ENCODE measurements at regions not wholly inside any gene's neighbourhood (a gene's known extent, or its start where the extent isn't known, plus 50 kb on each side); places are given as distances from the start of the nearest gene placed in this dataset.

DNA sequence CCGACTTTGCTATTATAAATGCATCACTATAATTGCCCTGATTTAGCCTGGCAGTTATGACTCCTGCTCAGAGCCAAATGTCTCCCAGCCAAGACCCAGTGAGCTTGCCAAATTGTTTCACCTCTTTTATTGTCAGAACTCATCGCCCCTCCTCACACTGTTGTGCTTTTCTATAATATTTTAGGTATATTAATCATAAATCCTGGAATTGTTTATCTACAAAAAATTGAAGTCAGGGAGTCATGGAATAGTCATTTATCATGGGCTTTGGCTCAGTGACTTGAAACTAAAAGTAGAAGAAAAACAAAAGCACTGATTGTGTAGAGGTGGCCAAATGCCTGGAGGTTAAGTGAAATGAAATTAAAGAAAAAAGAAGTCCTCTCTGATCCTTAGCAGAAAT, 85.6 kb downstream of the PFDN4 start:
- no peaks in the 10 kb centered on the region for H3K27me3 ChIP-seq
- H3K9me3 ChIP-seq = no peaks in the 10 kb centered on the region
- H3K27ac ChIP-seq = no peak overlapping the region
- TF ChIP-seq, protein P1, sequence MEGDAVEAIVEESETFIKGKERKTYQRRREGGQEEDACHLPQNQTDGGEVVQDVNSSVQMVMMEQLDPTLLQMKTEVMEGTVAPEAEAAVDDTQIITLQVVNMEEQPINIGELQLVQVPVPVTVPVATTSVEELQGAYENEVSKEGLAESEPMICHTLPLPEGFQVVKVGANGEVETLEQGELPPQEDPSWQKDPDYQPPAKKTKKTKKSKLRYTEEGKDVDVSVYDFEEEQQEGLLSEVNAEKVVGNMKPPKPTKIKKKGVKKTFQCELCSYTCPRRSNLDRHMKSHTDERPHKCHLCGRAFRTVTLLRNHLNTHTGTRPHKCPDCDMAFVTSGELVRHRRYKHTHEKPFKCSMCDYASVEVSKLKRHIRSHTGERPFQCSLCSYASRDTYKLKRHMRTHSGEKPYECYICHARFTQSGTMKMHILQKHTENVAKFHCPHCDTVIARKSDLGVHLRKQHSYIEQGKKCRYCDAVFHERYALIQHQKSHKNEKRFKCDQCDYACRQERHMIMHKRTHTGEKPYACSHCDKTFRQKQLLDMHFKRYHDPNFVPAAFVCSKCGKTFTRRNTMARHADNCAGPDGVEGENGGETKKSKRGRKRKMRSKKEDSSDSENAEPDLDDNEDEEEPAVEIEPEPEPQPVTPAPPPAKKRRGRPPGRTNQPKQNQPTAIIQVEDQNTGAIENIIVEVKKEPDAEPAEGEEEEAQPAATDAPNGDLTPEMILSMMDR (IDR thresholded peaks at IDR 0.05) = no peak
- ATAC-seq (no peak), DNase-seq (peak in 1 of 4 donors; percentile 12)
- no peak overlapping the region for H3K4me3 ChIP-seq
- intact Hi-C loops (cut with DNase I) = no loop called here
- H3K36me3 ChIP-seq = no peaks in the 10 kb centered on the region
- H3K4me1 ChIP-seq = no peaks in the 10 kb centered on the region

GRCh38 chr20:54294094-54294493, 86.2 kb downstream of the PFDN4 start:
- ATAC-seq (no peak), DNase-seq (no peak)
- intact Hi-C loops (cut with DNase I) = no loop called here
- H3K9me3 ChIP-seq = no peaks in the 10 kb centered on the region
- H3K4me3 ChIP-seq = no peak overlapping the region
- TF ChIP-seq, protein P1 (IDR thresholded peaks at IDR 0.05) = no peak
- no peaks in the 10 kb centered on the region for H3K36me3 ChIP-seq
- H3K27me3 ChIP-seq = no peaks in the 10 kb centered on the region
- no peaks in the 10 kb centered on the region for H3K4me1 ChIP-seq
- H3K27ac ChIP-seq = no peak overlapping the region

DNA sequence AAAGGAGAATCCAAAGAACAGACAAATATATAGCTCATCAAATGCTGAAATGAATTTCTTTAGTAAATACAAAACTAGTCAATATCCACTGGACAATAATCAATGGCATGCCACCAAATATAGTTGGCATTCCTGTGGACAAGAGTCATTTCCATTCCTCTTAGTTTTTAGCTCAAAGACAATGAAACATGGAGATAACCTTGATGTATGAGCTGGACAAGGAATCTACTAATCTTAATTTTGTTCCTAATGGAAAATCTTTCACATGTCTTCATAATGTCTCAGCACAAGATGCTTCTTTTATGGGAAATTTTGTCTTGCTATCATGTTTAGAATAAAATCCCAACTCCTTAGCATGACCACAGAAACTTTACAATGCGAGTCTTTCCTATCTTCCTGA, 87.8 kb downstream of the PFDN4 start:
- DNase-seq (no peak), ATAC-seq (no peak)
- H3K9me3 ChIP-seq = no peaks in the 10 kb centered on the region
- H3K27me3 ChIP-seq = no peaks in the 10 kb centered on the region
- no peak overlapping the region for H3K27ac ChIP-seq
- no peak overlapping the region for H3K4me3 ChIP-seq
- TF ChIP-seq, protein P1 (IDR thresholded peaks at IDR 0.05) = no peak
- no peaks in the 10 kb centered on the region for H3K4me1 ChIP-seq
- H3K36me3 ChIP-seq = no peaks in the 10 kb centered on the region
- intact Hi-C loops (cut with DNase I) = no loop called here

- peak in 2 of 4 donors; percentile 27 to 33 for DNase-seq
- intact Hi-C loops (cut with DNase I) = no loop called here
- H3K36me3 ChIP-seq = no peaks in the 10 kb centered on the region
- no peak overlapping the region for H3K27ac ChIP-seq
- TF ChIP-seq, protein P1 (IDR thresholded peaks at IDR 0.05) = no peak
- H3K9me3 ChIP-seq = no peaks in the 10 kb centered on the region
- H3K4me1 ChIP-seq = no peaks in the 10 kb centered on the region
- peaks cover 0 to 6% of the 10 kb centered on the region in 2 donors for H3K27me3 ChIP-seq
- H3K4me3 ChIP-seq = no peak overlapping the region
- ATAC-seq = no peak
These were observed 97.5 kb downstream of the PFDN4 start for GRCh38 chr20:54305421-54305820.

DNA sequence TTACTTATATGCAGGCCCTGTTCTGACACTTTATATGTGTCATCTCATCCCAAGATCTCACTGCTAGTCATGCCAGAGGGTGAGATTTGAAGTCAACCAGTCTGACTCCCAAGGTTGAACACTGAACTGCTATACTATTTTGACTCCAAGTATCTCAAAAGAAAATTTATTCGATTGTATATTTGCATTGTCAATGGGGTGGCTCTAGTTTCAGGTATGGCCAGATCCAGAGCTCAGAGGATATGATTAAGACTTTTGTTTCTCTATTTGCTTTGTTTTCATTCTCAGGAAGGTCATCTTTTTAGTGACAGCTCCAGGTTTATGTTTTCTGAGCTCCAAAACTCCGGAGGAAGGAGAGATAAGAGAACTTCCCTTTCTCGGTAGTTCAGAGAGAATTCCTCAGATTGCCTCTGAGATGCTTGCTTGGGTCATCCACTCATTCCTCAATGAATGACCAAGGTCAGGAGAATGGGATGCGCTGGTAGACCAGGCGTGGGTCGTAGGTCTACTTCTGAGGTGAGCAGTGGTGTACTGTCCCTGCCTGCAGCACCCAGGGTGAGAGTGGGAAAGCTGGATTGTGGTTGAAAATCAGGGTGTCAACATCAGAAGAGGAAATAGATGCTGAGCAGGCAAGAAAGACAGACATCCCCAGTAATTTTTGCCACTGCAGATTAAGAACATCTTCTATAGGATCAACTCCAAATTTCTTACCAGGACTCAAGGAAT, 99.3 kb downstream of the PFDN4 start:
- H3K4me1 ChIP-seq = no peaks in the 10 kb centered on the region
- TF ChIP-seq, protein P1 (IDR thresholded peaks at IDR 0.05) = no peak
- H3K4me3 ChIP-seq = no peak overlapping the region
- no peaks in the 10 kb centered on the region for H3K36me3 ChIP-seq
- H3K27ac ChIP-seq = no peak overlapping the region
- DNase-seq (no peak), ATAC-seq (no peak)
- intact Hi-C loops (cut with DNase I) = no loop called here
- no peaks in the 10 kb centered on the region for H3K9me3 ChIP-seq
- H3K27me3 ChIP-seq = peaks cover 0 to under 1% of the 10 kb centered on the region in 2 donors
